Inferior parietal cortex (tissue), 1 donor: ENCODE measurements at regions not wholly inside any gene's neighbourhood (a gene's known extent, or its start where the extent isn't known, plus 50 kb on each side); places are given as distances from the start of the nearest gene placed in this dataset.

Experiments
- DNase-seq: peaks from one replicate; pipeline ENCODE4 v3.0.0-alpha.2; 2016; ENCODE audit errors: extremely low spot score

- no peak for DNase-seq
Measured at GRCh38 chr4:12584116-12584875, 899.8 kb downstream of the RAB28 start.

- no peak for DNase-seq
Measured at GRCh38 chr4:12583275-12583674, 900.9 kb downstream of the RAB28 start.

DNA sequence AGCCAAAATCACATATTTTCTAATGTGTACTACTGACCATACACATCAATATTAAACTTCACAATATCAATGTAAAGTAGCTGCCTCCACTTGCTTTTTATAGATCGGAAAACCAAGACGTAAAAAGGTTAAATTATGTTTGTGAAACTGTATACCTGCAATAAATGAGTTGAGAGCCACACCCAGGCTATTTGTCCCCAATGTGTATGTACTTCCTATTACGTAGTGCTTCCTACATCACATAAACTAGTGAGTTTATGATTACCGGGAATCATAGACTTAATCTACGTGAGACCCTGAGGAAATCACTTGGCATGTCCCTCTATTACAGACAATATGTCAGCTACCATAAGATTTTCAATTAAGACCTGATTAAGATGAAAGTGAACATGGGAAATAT is 903.4 kb downstream of the RAB28 start:
- DNase-seq: no peak

DNA sequence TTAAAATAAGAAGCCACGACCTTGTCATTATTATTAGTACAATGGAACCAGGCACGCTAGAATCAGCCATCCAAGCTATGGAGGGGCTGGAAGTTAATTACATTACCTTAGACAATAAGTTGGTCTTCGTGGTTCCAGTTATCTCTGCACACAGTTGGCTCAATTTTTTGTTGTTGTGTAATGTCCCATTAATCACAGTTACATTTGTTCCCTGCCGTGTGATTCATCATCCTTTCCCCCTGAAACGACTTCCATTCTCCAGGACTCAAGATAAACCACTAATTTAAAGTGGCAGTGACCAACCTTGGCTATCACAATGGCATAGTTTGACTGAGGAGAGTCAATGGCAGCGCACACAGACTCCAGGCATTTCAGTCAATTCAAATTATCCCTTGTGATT is 905.0 kb downstream of the RAB28 start:
- no peak for DNase-seq

DNA sequence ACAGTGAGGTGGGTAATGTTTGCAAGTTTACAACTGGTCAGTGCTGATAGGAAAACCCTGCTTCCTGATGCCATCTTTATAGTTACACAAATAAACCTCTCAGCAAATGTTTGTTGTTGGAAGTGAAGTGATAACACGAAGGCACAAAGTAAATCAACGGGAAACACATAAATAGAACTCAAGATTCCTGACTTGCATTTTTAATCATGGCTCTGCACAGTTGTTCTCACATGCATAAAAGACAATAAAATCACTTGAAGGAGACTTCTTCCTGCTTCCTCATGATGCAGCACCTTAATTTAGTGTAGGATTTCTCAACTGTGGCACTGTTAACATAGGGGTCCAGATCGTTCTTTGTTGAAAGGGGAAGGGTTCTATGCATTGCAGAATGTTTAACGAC is 907.7 kb downstream of the RAB28 start:
- no peak for DNase-seq

DNA sequence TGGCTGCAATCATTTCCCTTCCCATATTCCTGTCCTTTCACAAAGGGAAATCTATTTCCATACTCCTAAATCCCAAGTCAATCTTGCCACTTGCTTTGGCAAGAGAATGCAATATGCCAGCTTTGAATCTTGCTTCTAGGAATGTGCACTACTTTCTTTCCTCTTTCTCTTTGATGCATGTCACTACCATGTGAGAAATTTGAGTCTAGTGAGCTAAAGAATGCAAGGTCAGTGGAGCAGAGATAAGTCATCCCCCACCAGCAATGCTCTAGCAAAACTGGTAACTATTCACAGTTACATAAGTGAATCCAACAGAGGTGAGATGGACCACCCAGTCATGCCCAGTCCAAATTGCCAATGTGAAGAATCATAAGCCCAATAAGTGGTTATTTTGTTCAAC is 910.4 kb downstream of the RAB28 start:
- no peak for DNase-seq

GRCh38 chr4:12562476-12563140 is 921.5 kb downstream of the RAB28 start:
- DNase-seq: no peak

GRCh38 chr4:12562021-12562420 is 922.1 kb downstream of the RAB28 start:
- DNase-seq: no peak

- no peak for DNase-seq
Measured at GRCh38 chr4:12555011-12555410, 929.1 kb downstream of the RAB28 start.

DNA sequence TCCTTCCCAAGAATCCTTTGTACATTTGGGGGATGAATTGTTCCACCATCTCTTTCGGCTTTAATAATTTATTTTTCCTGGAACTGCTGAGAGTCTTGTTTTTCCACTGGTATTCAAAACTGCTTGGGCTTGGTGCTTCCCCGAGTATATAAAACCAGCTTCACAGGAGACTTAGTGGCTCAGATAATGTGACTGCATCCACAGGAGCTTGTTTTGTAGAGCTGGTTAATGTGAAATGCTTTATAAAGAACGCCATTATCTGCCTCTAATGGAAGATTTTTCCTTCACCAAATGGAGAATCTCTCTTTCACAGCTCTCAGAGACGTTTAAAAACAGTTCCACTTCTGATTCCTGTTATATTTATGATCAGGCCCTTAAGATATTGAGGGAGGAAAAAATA is 935.5 kb downstream of the RAB28 start:
- DNase-seq: no peak

- DNase-seq: no peak
Measured at GRCh38 chr4:12545812-12546211, 938.3 kb downstream of the RAB28 start.

- DNase-seq: no peak
Measured at GRCh38 chr4:12538162-12538561, 946.0 kb downstream of the RAB28 start.

DNA sequence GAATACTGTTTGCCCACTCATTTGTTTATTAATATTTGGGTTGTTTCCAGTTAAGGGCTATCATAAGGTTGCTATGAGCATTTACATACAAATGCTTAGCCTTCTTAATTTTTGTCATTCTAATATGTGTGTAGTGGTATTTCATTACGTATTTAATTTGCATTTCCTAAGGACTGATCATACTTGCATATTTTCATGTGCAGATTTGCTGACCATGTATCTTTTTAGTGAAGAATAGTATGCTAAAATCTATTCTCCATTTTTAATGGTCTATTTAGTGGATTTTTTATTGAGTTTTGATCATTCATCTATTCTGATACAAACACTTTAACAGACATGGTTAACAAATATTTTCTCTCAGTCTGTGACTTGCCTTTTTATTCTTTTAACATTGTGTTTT is 949.5 kb downstream of the RAB28 start:
- DNase-seq: no peak

- no peak for DNase-seq
Measured at GRCh38 chr4:12519426-12519825, 964.7 kb downstream of the RAB28 start.

GRCh38 chr4:12507868-12508481 is 976.2 kb downstream of the RAB28 start:
- no peak for DNase-seq

GRCh38 chr4:12500409-12500808 is 983.7 kb downstream of the RAB28 start:
- DNase-seq: no peak

GRCh38 chr4:12499693-12500092 is 984.4 kb downstream of the RAB28 start:
- DNase-seq: no peak

GRCh38 chr4:12495211-12495610 is 988.9 kb downstream of the RAB28 start:
- no peak for DNase-seq

DNA sequence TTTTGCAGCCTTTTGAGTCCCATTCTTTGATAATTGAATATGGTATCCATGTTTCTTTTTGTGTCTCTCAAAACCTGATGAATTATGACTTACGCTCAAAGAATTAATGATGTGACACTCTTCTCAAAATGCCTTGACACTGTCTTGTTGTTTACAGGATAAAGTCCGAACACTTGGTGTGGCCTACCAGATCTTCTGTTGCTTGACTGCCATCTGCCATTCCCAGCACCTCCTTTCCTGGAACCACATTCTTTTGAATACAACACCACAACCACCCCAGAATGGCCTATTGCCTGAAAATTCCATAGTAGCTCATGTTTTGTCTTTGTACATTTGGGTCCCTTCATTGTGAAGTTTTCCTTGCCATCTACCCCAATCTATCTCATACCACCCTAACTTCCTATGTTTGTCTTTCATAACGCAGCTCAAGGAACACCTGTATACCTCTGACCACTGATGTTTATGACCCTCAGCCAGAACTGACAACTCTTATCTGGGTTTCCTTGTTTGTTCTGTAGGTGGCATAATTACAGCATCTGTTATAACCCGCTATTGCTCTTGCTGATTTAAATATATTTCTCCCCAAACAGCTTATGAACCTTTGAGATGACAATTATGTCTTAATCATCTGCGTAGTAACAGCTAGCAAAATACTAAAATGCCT is 991.3 kb downstream of the RAB28 start:
- DNase-seq: no peak

- no peak for DNase-seq
Measured at GRCh38 chr4:12488672-12489071, 995.5 kb downstream of the RAB28 start.

GRCh38 chr4:12487000-12487399 is 997.1 kb downstream of the RAB28 start:
- DNase-seq: no peak

DNA sequence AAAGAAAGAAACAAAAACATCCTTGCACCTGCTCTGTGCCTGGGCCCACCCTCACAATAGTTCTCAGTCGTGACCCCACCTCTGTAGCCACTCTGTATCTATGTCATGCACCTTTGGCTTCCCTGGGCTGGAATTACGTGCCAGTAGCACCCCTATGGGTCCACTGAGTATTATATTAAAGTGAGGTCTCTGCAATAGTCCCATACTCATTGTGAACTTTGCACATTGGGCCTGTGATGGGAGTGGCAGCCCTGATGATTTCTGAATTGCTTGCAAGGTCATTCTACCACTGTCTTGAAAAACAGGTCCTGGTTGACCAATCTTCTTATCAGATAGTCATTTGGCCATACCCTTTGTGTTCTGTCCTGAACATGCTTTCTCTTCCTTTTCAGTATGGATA is 1012.1 kb downstream of the RAB28 start:
- DNase-seq: no peak

DNA sequence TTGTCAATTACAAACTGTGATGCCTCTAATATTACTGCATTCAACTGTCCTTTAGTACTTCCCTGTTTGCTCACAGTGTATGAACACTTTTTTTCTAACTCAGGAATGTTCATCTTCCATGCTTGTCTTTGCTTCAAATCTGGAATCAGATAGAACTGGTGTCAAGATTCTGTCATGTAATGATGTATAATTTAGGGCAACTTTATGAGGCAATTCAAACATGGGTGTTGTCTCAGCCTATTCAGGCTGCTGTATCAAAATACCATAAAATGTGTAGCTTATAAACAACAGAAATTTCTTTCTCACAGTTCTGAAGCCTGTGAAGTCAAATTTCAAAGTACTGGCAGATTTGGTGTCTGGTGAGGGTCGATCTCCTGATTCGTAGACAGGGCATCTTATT is 1012.9 kb downstream of the RAB28 start:
- DNase-seq: no peak
